Endothelial cell of umbilical vein (primary cell): ENCODE measurements at regions not wholly inside any gene's neighbourhood (a gene's known extent, or its start where the extent isn't known, plus 50 kb on each side); places are given as distances from the start of the nearest gene placed in this dataset.

Source experiments
- BruUV-seq: library from RNA; stranded (reverse); fragments of 400-500 nt; replicated peaks from 2 replicates; lab custom pipeline; 2021; lab: Mats Ljungman, UMichigan
- CTCF ChIA-PET: fragments of 300-600, 350-600 bp; sonication (Branson Sonifier 250); formaldehyde crosslinking; loops from one replicate; lab custom pipeline; 2021; ENCODE audit warnings: antibody characterized with exemption, inconsistent platforms; lab: Charles Lee
- POLR2A ChIA-PET: fragments of 300-600, 350-600 bp; sonication (Branson Sonifier 250); formaldehyde crosslinking; loops from one replicate; lab custom pipeline; 2021; ENCODE audit warnings: antibody characterized with exemption, inconsistent platforms; lab: Charles Lee
- DNase-seq: peaks from one replicate; pipeline ENCODE4 v3.0.0-alpha.2; 2011; ENCODE audit warnings: low read depth, low spot score
- FAIRE-seq: peaks from 2 replicates; lab custom pipeline; 2011; peaks lifted over from hg19 to GRCh38; lab: Jason Lieb, UNC
- H2AFZ ChIP-seq: 2 replicates; pipeline ENCODE4 v1.6.0; 2012; ENCODE audit warnings: low read depth, low read length, control low read depth, inconsistent platforms
- H3K27ac ChIP-seq: 2 replicates; pipeline ENCODE4 v1.5.1; 2011; ENCODE audit warnings: low read depth, mild to moderate bottlenecking, control low read depth, low read length, moderate library complexity; ENCODE audit not compliant: insufficient read depth
- H3K27me3 ChIP-seq, 2 experiments: 2 replicates each; pipeline versions ENCODE4 v1.6.0 to v1.6.1; 2011; ENCODE audit warnings: low read length in 2 of 2, mixed read lengths in 1 of 2; ENCODE audit not compliant: control insufficient read depth in 2 of 2, insufficient read depth in 2 of 2
- H3K36me3 ChIP-seq, 2 experiments: 2 replicates in 1 of 2; 3 replicates in 1 of 2; pipeline ENCODE4 v1.5.1; 2011; ENCODE audit warnings: low read length in 2 of 2, mild to moderate bottlenecking in 1 of 2, moderate library complexity in 1 of 2; ENCODE audit not compliant: control insufficient read depth in 2 of 2, insufficient read depth in 2 of 2; ENCODE audit errors: extremely low read depth in 1 of 2
- H3K4me1 ChIP-seq: 3 replicates; pipeline ENCODE4 v1.5.1; 2011; ENCODE audit warnings: mild to moderate bottlenecking, low read length; ENCODE audit not compliant: control insufficient read depth, insufficient read depth; ENCODE audit errors: extremely low read depth
- H3K4me2 ChIP-seq: 2 replicates; pipeline ENCODE4 v1.6.1; 2011; ENCODE audit warnings: low read length, control low read depth, mixed read lengths; ENCODE audit not compliant: insufficient read depth
- H3K4me3 ChIP-seq, 3 experiments: fragments of 200-600 bp in 1 of 3; sonication (generic), shearing (Covaris generic) in 1 of 3; replicated peaks in 1 of 3; 2 replicates each; pipeline ENCODE4 v1.5.1; 2011 to 2016; ENCODE audit warnings: control low read depth in 3 of 3, low read length in 3 of 3, mild to moderate bottlenecking in 2 of 3, inconsistent platforms in 1 of 3, low read depth in 1 of 3, moderate library complexity in 1 of 3; ENCODE audit not compliant: insufficient read depth in 1 of 3
- H3K79me2 ChIP-seq: 2 replicates; pipeline ENCODE4 v1.6.0; 2012; ENCODE audit warnings: low read length, inconsistent platforms; ENCODE audit not compliant: control insufficient read depth, insufficient read depth
- H3K9ac ChIP-seq: replicated peaks from 2 replicates; pipeline ENCODE3; 2011; ENCODE audit warnings: low read length, control low read depth; ENCODE audit not compliant: insufficient read depth; ENCODE audit errors: extremely low read depth
- H3K9me1 ChIP-seq: replicated peaks from 3 replicates; pipeline ENCODE4 v1.6.0; 2011; ENCODE audit warnings: mild to moderate bottlenecking, low read length; ENCODE audit not compliant: control insufficient read depth, insufficient read depth; ENCODE audit errors: extremely low read depth
- H3K9me3 ChIP-seq: replicated peaks from 2 replicates; pipeline ENCODE4 v1.5.1; 2012; ENCODE audit warnings: low read length, inconsistent platforms; ENCODE audit not compliant: control insufficient read depth, insufficient read depth
- H4K20me1 ChIP-seq: replicated peaks from 2 replicates; pipeline ENCODE3; 2011; ENCODE audit warnings: mild to moderate bottlenecking, low read length; ENCODE audit not compliant: control insufficient read depth, insufficient read depth; ENCODE audit errors: extremely low read depth
- EZH2 ChIP-seq: IDR thresholded peaks from 2 replicates; pipeline ENCODE4 v1.6.1; 2012; ENCODE audit warnings: borderline replicate concordance, low read depth, mild to moderate bottlenecking, moderate library complexity, low read length, inconsistent platforms; ENCODE audit not compliant: severe bottlenecking
- FOS ChIP-seq: IDR thresholded peaks from 2 replicates; pipeline ENCODE4 v1.6.1; 2011; ENCODE audit warnings: mild to moderate bottlenecking, low read length, moderate library complexity, borderline replicate concordance; ENCODE audit not compliant: insufficient read depth
- GATA2 ChIP-seq: IDR thresholded peaks from 2 replicates; pipeline ENCODE4 v1.7.0; 2011; ENCODE audit warnings: low read depth, mild to moderate bottlenecking, moderate library complexity, mixed read lengths, low read length; ENCODE audit not compliant: insufficient read length, insufficient read depth
- JUN ChIP-seq: IDR thresholded peaks from 2 replicates; pipeline ENCODE4 v1.6.1; 2011; ENCODE audit warnings: borderline replicate concordance, low read depth; ENCODE audit not compliant: insufficient read length, insufficient read depth
- MYC ChIP-seq: IDR thresholded peaks from one replicate; pipeline ENCODE4 v1.6.1; 2011; ENCODE audit warnings: mild to moderate bottlenecking, low read depth, low read length
- POLR2A ChIP-seq: IDR thresholded peaks from 2 replicates; pipeline ENCODE4 v1.6.1; 2012; ENCODE audit warnings: low read depth, mild to moderate bottlenecking, control low read depth, low read length
- dilution Hi-C: fragments of 300-500 bp; cut with MboI; formaldehyde crosslinking; loops from one replicate; pipeline ENCODE4 v1.15.0; 2019; ENCODE audit warnings: low sequenced_read_pairs; ENCODE audit not compliant: extremely low pct_ligation_motif_present
- intact Hi-C: fragments of 100-400 bp; cut with micrococcal nuclease; formaldehyde crosslinking; loops from one replicate; pipeline ENCODE4 v1.10.0; 2022
- TF ChIP-seq, protein P1 (sequence below), 2 donors: IDR thresholded peaks; 1 replicate in 1 of 2; 2 replicates in 1 of 2; pipeline ENCODE4 v1.5.1; 2011; ENCODE audit warnings: low read length in 2 of 2, mild to moderate bottlenecking in 2 of 2, moderate library complexity in 2 of 2, control low read depth in 1 of 2, inconsistent platforms in 1 of 2, low read depth in 1 of 2; ENCODE audit not compliant: insufficient read depth in 1 of 2; ENCODE audit errors: extremely low read depth in 1 of 2

- no peak for DNase-seq
- POLR2A ChIA-PET, result no interaction called here
- Histone ChIP-seq H3K27ac (no peak overlapping the region), H3K4me1 (no peaks in the 10 kb centered on the region), H3K36me3 (no peaks in the 10 kb centered on the region), H3K9me3 (no peaks in the 10 kb centered on the region), H3K27me3 (peaks cover 6 to 7% of the 10 kb centered on the region in 2 experiments), H3K9ac (no peak overlapping the region), H3K79me2 (no peaks in the 10 kb centered on the region), H4K20me1 (no peaks in the 10 kb centered on the region), H3K4me2 (no peak overlapping the region), H2AFZ (no peak overlapping the region), H3K4me3 (no peak overlapping the region), H3K9me1 (no peaks in the 10 kb centered on the region)
- dilution Hi-C loops (no loop called here), intact Hi-C loops (loop anchor here (5.0 kb wide), 1 partner anchor 59 kb away; no protein-coding TSS in a partner anchor)
- CTCF ChIA-PET, result no interaction called here
- FAIRE-seq, result no peak
- TF ChIP-seq, protein P1, sequence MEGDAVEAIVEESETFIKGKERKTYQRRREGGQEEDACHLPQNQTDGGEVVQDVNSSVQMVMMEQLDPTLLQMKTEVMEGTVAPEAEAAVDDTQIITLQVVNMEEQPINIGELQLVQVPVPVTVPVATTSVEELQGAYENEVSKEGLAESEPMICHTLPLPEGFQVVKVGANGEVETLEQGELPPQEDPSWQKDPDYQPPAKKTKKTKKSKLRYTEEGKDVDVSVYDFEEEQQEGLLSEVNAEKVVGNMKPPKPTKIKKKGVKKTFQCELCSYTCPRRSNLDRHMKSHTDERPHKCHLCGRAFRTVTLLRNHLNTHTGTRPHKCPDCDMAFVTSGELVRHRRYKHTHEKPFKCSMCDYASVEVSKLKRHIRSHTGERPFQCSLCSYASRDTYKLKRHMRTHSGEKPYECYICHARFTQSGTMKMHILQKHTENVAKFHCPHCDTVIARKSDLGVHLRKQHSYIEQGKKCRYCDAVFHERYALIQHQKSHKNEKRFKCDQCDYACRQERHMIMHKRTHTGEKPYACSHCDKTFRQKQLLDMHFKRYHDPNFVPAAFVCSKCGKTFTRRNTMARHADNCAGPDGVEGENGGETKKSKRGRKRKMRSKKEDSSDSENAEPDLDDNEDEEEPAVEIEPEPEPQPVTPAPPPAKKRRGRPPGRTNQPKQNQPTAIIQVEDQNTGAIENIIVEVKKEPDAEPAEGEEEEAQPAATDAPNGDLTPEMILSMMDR (IDR thresholded peaks at IDR 0.05; ENCODE audit: extremely low read depth in 1 of 2, insufficient read depth in 1 of 2, low read depth in 1 of 2, low read length in 2 of 2), result no peak
- TF ChIP-seq GATA2, result no peak
- TF ChIP-seq POLR2A, result no peak
- no peak for TF ChIP-seq FOS
- TF ChIP-seq JUN, result no peak
- no peak for TF ChIP-seq MYC
- no peak for TF ChIP-seq EZH2
- BruUV-seq, result no TSS peak
These were observed 647.2 kb downstream of the BNC2 start for GRCh38 chr9:16223074-16223871.
